ENCODE measurements at regions not wholly inside any gene's neighbourhood (a gene's known extent, or its start where the extent isn't known, plus 50 kb on each side); places are given as distances from the start of the nearest gene placed in this dataset.

- FAIRE-seq (no peak), DNase-seq (ENCODE audit: low read depth) (no peak)
- Histone ChIP-seq H3K4me3 (ENCODE audit: insufficient read depth, low read depth, low read length) (no peak overlapping the region), H3K9ac (ENCODE audit: low read length) (no peak overlapping the region), H3K4me2 (ENCODE audit: low read length) (no peak overlapping the region), H3K4me1 (ENCODE audit: insufficient read depth, low read length) (no peaks in the 10 kb centered on the region), H3K79me2 (ENCODE audit: insufficient read depth, low read length) (no peaks in the 10 kb centered on the region), H3K27ac (ENCODE audit: low read depth, low read length) (no peak overlapping the region), H3K27me3 (ENCODE audit: insufficient read depth, low read length) (no peaks in the 10 kb centered on the region), H3K9me3 (ENCODE audit: insufficient read depth, low read depth, low read length) (peaks cover 3% of the 10 kb centered on the region), H2AFZ (ENCODE audit: low read depth, low read length) (no peak overlapping the region), H3K36me3 (ENCODE audit: insufficient read depth, low read length) (no peaks in the 10 kb centered on the region), H4K20me1 (ENCODE audit: insufficient read depth, low read length) (no peaks in the 10 kb centered on the region)
- TF ChIP-seq CTCF (IDR thresholded peaks at IDR 0.05; ENCODE audit: insufficient read depth, low read depth, low read length) (no peak), EZH2 (IDR thresholded peaks at IDR 0.05; ENCODE audit: insufficient read depth, low read length) (no peak)
- Mint-ChIP-seq H3K4me1 (ENCODE audit: low read depth, unreplicated experiment) (no peaks in the 10 kb centered on the region), H3K36me3 (ENCODE audit: low read depth, unreplicated experiment) (no peaks in the 10 kb centered on the region), H3K4me3 (ENCODE audit: unreplicated experiment) (no peak overlapping the region), H3K27me3 (ENCODE audit: low read depth, unreplicated experiment) (no peaks in the 10 kb centered on the region), H3K9me3 (ENCODE audit: unreplicated experiment) (peaks cover 6% of the 10 kb centered on the region), H3K27ac (ENCODE audit: unreplicated experiment) (no peak overlapping the region)
Observed at GRCh38 chr2:193475038-193475437, 1280.3 kb upstream of the TMEFF2 start.

- no peak overlapping the region for H3K4me3 Mint-ChIP-seq (ENCODE audit: unreplicated experiment)
- no peaks in the 10 kb centered on the region for H3K36me3 Mint-ChIP-seq (ENCODE audit: low read depth, unreplicated experiment)
- no peaks in the 10 kb centered on the region for H3K27me3 Mint-ChIP-seq (ENCODE audit: low read depth, unreplicated experiment)
- H3K4me1 Mint-ChIP-seq (ENCODE audit: low read depth, unreplicated experiment) = no peaks in the 10 kb centered on the region
- Histone ChIP-seq H3K4me2 (ENCODE audit: low read length) (no peak overlapping the region), H3K4me1 (ENCODE audit: insufficient read depth, low read length) (no peaks in the 10 kb centered on the region), H3K27ac (ENCODE audit: low read depth, low read length) (no peak overlapping the region), H3K4me3 (ENCODE audit: insufficient read depth, low read depth, low read length) (no peak overlapping the region), H3K9me3 (ENCODE audit: insufficient read depth, low read depth, low read length) (peaks cover 3% of the 10 kb centered on the region), H3K79me2 (ENCODE audit: insufficient read depth, low read length) (no peaks in the 10 kb centered on the region), H3K27me3 (ENCODE audit: insufficient read depth, low read length) (no peaks in the 10 kb centered on the region), H3K9ac (ENCODE audit: low read length) (no peak overlapping the region), H4K20me1 (ENCODE audit: insufficient read depth, low read length) (no peaks in the 10 kb centered on the region), H3K36me3 (ENCODE audit: insufficient read depth, low read length) (no peaks in the 10 kb centered on the region), H2AFZ (ENCODE audit: low read depth, low read length) (no peak overlapping the region)
- no peak for DNase-seq (ENCODE audit: low read depth)
- TF ChIP-seq CTCF (IDR thresholded peaks at IDR 0.05; ENCODE audit: insufficient read depth, low read depth, low read length) (no peak), EZH2 (IDR thresholded peaks at IDR 0.05; ENCODE audit: insufficient read depth, low read length) (no peak)
- H3K9me3 Mint-ChIP-seq (ENCODE audit: unreplicated experiment) = peaks cover 6% of the 10 kb centered on the region
- no peak for FAIRE-seq
- no peak overlapping the region for H3K27ac Mint-ChIP-seq (ENCODE audit: unreplicated experiment)
Observed at GRCh38 chr2:193469251-193469650, 1274.5 kb upstream of the TMEFF2 start.

GRCh38 chr2:193467276-193467987 is 1272.7 kb upstream of the TMEFF2 start:
- H2AFZ ChIP-seq (ENCODE audit: low read depth, low read length) = no peak overlapping the region
- H3K9me3 Mint-ChIP-seq (ENCODE audit: unreplicated experiment) = peaks cover 3% of the 10 kb centered on the region
- no peaks in the 10 kb centered on the region for H4K20me1 ChIP-seq (ENCODE audit: insufficient read depth, low read length)
- FAIRE-seq = no peak
- H3K27me3 Mint-ChIP-seq (ENCODE audit: low read depth, unreplicated experiment) = no peaks in the 10 kb centered on the region
- H3K4me3 ChIP-seq (ENCODE audit: insufficient read depth, low read depth, low read length) = no peak overlapping the region
- no peaks in the 10 kb centered on the region for H3K36me3 ChIP-seq (ENCODE audit: insufficient read depth, low read length)
- no peak overlapping the region for H3K27ac ChIP-seq (ENCODE audit: low read depth, low read length)
- DNase-seq (ENCODE audit: low read depth) = no peak
- no peaks in the 10 kb centered on the region for H3K27me3 ChIP-seq (ENCODE audit: insufficient read depth, low read length)
- H3K4me3 Mint-ChIP-seq (ENCODE audit: unreplicated experiment) = no peak overlapping the region
- peaks cover 3% of the 10 kb centered on the region for H3K4me1 Mint-ChIP-seq (ENCODE audit: low read depth, unreplicated experiment)
- H3K4me1 ChIP-seq (ENCODE audit: insufficient read depth, low read length) = no peaks in the 10 kb centered on the region
- H3K9me3 ChIP-seq (ENCODE audit: insufficient read depth, low read depth, low read length) = no peaks in the 10 kb centered on the region
- H3K9ac ChIP-seq (ENCODE audit: low read length) = no peak overlapping the region
- TF ChIP-seq EZH2 (IDR thresholded peaks at IDR 0.05; ENCODE audit: insufficient read depth, low read length) (no peak), CTCF (IDR thresholded peaks at IDR 0.05; ENCODE audit: insufficient read depth, low read depth, low read length) (no peak)
- no peak overlapping the region for H3K4me2 ChIP-seq (ENCODE audit: low read length)
- no peak overlapping the region for H3K27ac Mint-ChIP-seq (ENCODE audit: unreplicated experiment)
- no peaks in the 10 kb centered on the region for H3K79me2 ChIP-seq (ENCODE audit: insufficient read depth, low read length)
- no peaks in the 10 kb centered on the region for H3K36me3 Mint-ChIP-seq (ENCODE audit: low read depth, unreplicated experiment)
